H9 (cell line): ENCODE measurements at regions not wholly inside any gene's neighbourhood (a gene's known extent, or its start where the extent isn't known, plus 50 kb on each side); places are given as distances from the start of the nearest gene placed in this dataset.
"Not testable (repeated sequence)": the region's sequence is repeated elsewhere in the genome, so short reads cannot be mapped to it uniquely, and the experiment has no call there.

ENCODE experiments used
- DNase-seq: peaks from one replicate; pipeline ENCODE4 v3.0.0-alpha.2; 2017
- H2AFZ ChIP-seq: one replicate; pipeline ENCODE4 v1.6.1; 2013; ENCODE audit warnings: mild to moderate bottlenecking, low read length, control low read depth, moderate library complexity
- H2AK5ac ChIP-seq: 2 replicates; pipeline ENCODE4 v1.6.1; 2013; ENCODE audit warnings: low read length, control low read depth, mixed read lengths; ENCODE audit not compliant: insufficient read length
- H2BK120ac ChIP-seq: one replicate; pipeline ENCODE4 v1.6.1; 2013; ENCODE audit warnings: low read depth, mild to moderate bottlenecking, low read length, control low read depth, inconsistent platforms; ENCODE audit not compliant: poor library complexity, severe bottlenecking
- H2BK12ac ChIP-seq: 2 replicates; pipeline ENCODE4 v1.6.1; 2013; ENCODE audit warnings: low read length, control low read depth, mixed read lengths, low read depth; ENCODE audit not compliant: insufficient read length
- H2BK15ac ChIP-seq: 2 replicates; pipeline ENCODE4 v1.6.1; 2013; ENCODE audit warnings: low read depth, low read length, control low read depth
- H2BK20ac ChIP-seq: one replicate; pipeline ENCODE4 v1.6.1; 2013; ENCODE audit warnings: low read depth, mild to moderate bottlenecking, low read length, control low read depth, inconsistent platforms; ENCODE audit not compliant: poor library complexity, severe bottlenecking
- H2BK5ac ChIP-seq: 2 replicates; pipeline ENCODE4 v1.6.1; 2013; ENCODE audit warnings: low read length, control low read depth, mixed read lengths; ENCODE audit not compliant: insufficient read length
- H3K14ac ChIP-seq: 2 replicates; pipeline ENCODE4 v1.6.1; 2013; ENCODE audit warnings: low read length, control low read depth; ENCODE audit not compliant: insufficient read depth
- H3K18ac ChIP-seq: 2 replicates; pipeline ENCODE4 v1.6.1; 2013; ENCODE audit warnings: low read depth, mild to moderate bottlenecking, mixed read lengths, low read length, control low read depth; ENCODE audit not compliant: insufficient read length
- H3K23ac ChIP-seq: 2 replicates; pipeline ENCODE4 v1.6.1; 2013; ENCODE audit warnings: low read length, control low read depth, mixed read lengths, low read depth; ENCODE audit not compliant: insufficient read length
- H3K23me2 ChIP-seq: 2 replicates; pipeline ENCODE4 v1.6.1; 2013; ENCODE audit warnings: low read depth, mild to moderate bottlenecking, mixed read lengths, low read length, control low read depth; ENCODE audit not compliant: insufficient read length, poor library complexity, severe bottlenecking
- H3K27ac ChIP-seq: 2 replicates; pipeline ENCODE4 v1.5.1; 2013; ENCODE audit warnings: low read length, control low read depth, mixed read lengths, low read depth; ENCODE audit not compliant: insufficient read length
- H3K27me3 ChIP-seq: 2 replicates; pipeline ENCODE4 v1.6.1; 2013; ENCODE audit warnings: low read length, control low read depth, inconsistent platforms; ENCODE audit not compliant: insufficient read depth
- H3K4ac ChIP-seq: 2 replicates; pipeline ENCODE4 v1.6.1; 2013; ENCODE audit warnings: low read depth, mild to moderate bottlenecking, control low read depth, inconsistent platforms, low read length, moderate library complexity
- H3K4me1 ChIP-seq: 2 replicates; pipeline ENCODE4 v1.6.1; 2013; ENCODE audit warnings: low read length, control low read depth, inconsistent platforms; ENCODE audit not compliant: insufficient read depth
- H3K4me2 ChIP-seq: 2 replicates; pipeline ENCODE4 v1.6.1; 2013; ENCODE audit warnings: low read length, control low read depth, mixed read lengths; ENCODE audit not compliant: insufficient read length, insufficient read depth
- H3K56ac ChIP-seq: 2 replicates; pipeline ENCODE4 v1.6.1; 2013; ENCODE audit warnings: low read depth, mild to moderate bottlenecking, mixed read lengths, low read length, control low read depth; ENCODE audit not compliant: insufficient read length
- H3K79me1 ChIP-seq: 2 replicates; pipeline ENCODE4 v1.6.1; 2013; ENCODE audit warnings: low read depth, mild to moderate bottlenecking, moderate library complexity, low read length, control low read depth, inconsistent platforms; ENCODE audit not compliant: insufficient read depth, poor library complexity, severe bottlenecking
- H3K79me2 ChIP-seq: 2 replicates; pipeline ENCODE4 v1.6.1; 2013; ENCODE audit warnings: low read length, control low read depth, inconsistent platforms; ENCODE audit not compliant: insufficient read depth
- H3K9ac ChIP-seq: 2 replicates; pipeline ENCODE4 v1.6.1; 2013; ENCODE audit warnings: low read length, control low read depth, mixed read lengths; ENCODE audit not compliant: insufficient read length; ENCODE audit errors: extremely low read depth
- H3K9me3 ChIP-seq: one replicate; pipeline ENCODE4 v1.6.1; 2013; ENCODE audit warnings: low read depth, low read length, inconsistent platforms; ENCODE audit not compliant: control insufficient read depth
- H3T11ph ChIP-seq: one replicate; pipeline ENCODE4 v1.6.1; 2013; ENCODE audit warnings: mild to moderate bottlenecking, low read length, control low read depth, inconsistent platforms
- H4K20me1 ChIP-seq: one replicate; pipeline ENCODE4 v1.6.1; 2013; ENCODE audit not compliant: control insufficient read depth, insufficient read length, insufficient read depth
- H4K5ac ChIP-seq: 2 replicates; pipeline ENCODE4 v1.6.1; 2013; ENCODE audit warnings: low read depth, mild to moderate bottlenecking, mixed read lengths, low read length, control low read depth; ENCODE audit not compliant: insufficient read length
- H4K8ac ChIP-seq: replicated peaks from 2 replicates; pipeline ENCODE4 v1.6.1; 2013; ENCODE audit warnings: low read length, control low read depth, mixed read lengths, low read depth; ENCODE audit not compliant: insufficient read length
- H4K91ac ChIP-seq: 2 replicates; pipeline ENCODE4 v1.6.1; 2013; ENCODE audit warnings: low read depth, mild to moderate bottlenecking, moderate library complexity, mixed read lengths, low read length, control low read depth; ENCODE audit not compliant: insufficient read length
- H3K27ac Mint-ChIP-seq, 3 experiments: 2 replicates in 2 of 3; 3 replicates in 1 of 3; pipeline ENCODE4 v1.8.0; 2020 to 2021; ENCODE audit warnings: mixed read lengths in 3 of 3, mild to moderate bottlenecking in 1 of 3, moderate library complexity in 1 of 3
- H3K27me3 Mint-ChIP-seq: 2 replicates; pipeline ENCODE4 v1.8.0; 2021; ENCODE audit warnings: low read depth, mild to moderate bottlenecking, moderate library complexity, mixed read lengths
- H3K36me3 Mint-ChIP-seq, 3 experiments: 2 replicates in 2 of 3; 3 replicates in 1 of 3; pipeline ENCODE4 v1.8.0; 2020 to 2021; ENCODE audit warnings: low read depth in 3 of 3, mixed read lengths in 3 of 3; ENCODE audit not compliant: insufficient read depth in 1 of 3
- H3K4me1 Mint-ChIP-seq, 2 experiments: 2 replicates each; pipeline ENCODE4 v1.8.0; 2020; ENCODE audit warnings: mixed read lengths in 2 of 2
- H3K4me3 Mint-ChIP-seq, 2 experiments: 2 replicates in 1 of 2; 3 replicates in 1 of 2; pipeline ENCODE4 v1.8.0; 2020 to 2021; ENCODE audit warnings: mild to moderate bottlenecking in 2 of 2, mixed read lengths in 2 of 2, moderate library complexity in 1 of 2
- H3K9me3 Mint-ChIP-seq, 2 experiments: 2 replicates in 1 of 2; 3 replicates in 1 of 2; pipeline ENCODE4 v1.8.0; 2020; ENCODE audit warnings: mild to moderate bottlenecking in 2 of 2, mixed read lengths in 2 of 2, moderate library complexity in 1 of 2
- CTCF ChIP-seq: fragments of 200-600 bp; sonication (generic); conservative IDR thresholded peaks from 3 replicates; pipeline ENCODE4 v1.8.0; 2021; ENCODE audit warnings: antibody characterized with exemption, mild to moderate bottlenecking
- WGBS: extraction: QIAGEN DNeasy Blood & Tissue Kit; methylation state at CpG from one replicate; pipeline ENCODE4 v1.1.7; 2013; ENCODE audit warnings: missing lambda C conversion rate, low lambda C conversion rate, mixed read lengths; ENCODE audit not compliant: insufficient read length; ENCODE audit errors: extremely low coverage; 5-methylcytosine and 5-hydroxymethylcytosine counted together

- no peak overlapping the region for H3K4ac ChIP-seq
- no peak overlapping the region for H3K27ac Mint-ChIP-seq
- no CpG with 5 or more reads among the region's 2 CpGs for WGBS
These were observed 107.9 kb upstream of the SRSF6 start for GRCh38 chr20:43349841-43350240.

GRCh38 chr20:43347839-43348238 lies 109.9 kb upstream of the SRSF6 start:
- H3K23me2 ChIP-seq, result not testable (repeated sequence)

More at GRCh38 chr20:43349841-43350240, 107.9 kb upstream of the SRSF6 start:
- H3K9me3 Mint-ChIP-seq, result peaks cover 12 to 13% of the 10 kb centered on the region in 2 experiments
- H4K5ac ChIP-seq, result no peak overlapping the region
- no peak overlapping the region for H4K91ac ChIP-seq
- H3K23me2 ChIP-seq, result no peaks in the 10 kb centered on the region
- H2BK20ac ChIP-seq, result no peak overlapping the region
- no peak overlapping the region for H3K23ac ChIP-seq
- no peak overlapping the region for H2AK5ac ChIP-seq
- H2AFZ ChIP-seq, result no peak overlapping the region
- H2BK12ac ChIP-seq, result no peak overlapping the region
- no peak for DNase-seq
- no peak overlapping the region for H3K9ac ChIP-seq
- H3K9me3 ChIP-seq, result no peaks in the 10 kb centered on the region
- H3K27me3 Mint-ChIP-seq, result peaks cover 50% of the 10 kb centered on the region
- no peak overlapping the region for H2BK15ac ChIP-seq
- TF ChIP-seq CTCF, result no peak
- H3K14ac ChIP-seq, result no peak overlapping the region
- H3K4me2 ChIP-seq, result no peak overlapping the region
- no peaks in the 10 kb centered on the region for H3K79me1 ChIP-seq
- H3K4me1 ChIP-seq, result no peaks in the 10 kb centered on the region
- H3K4me1 Mint-ChIP-seq, result peaks cover 12 to 20% of the 10 kb centered on the region in 2 experiments
- no peak overlapping the region for H2BK120ac ChIP-seq
- peaks cover 3 to 12% (median 6%) of the 10 kb centered on the region in 3 experiments; a peak in 6 of 7 replicates for H3K36me3 Mint-ChIP-seq
- H3K27me3 ChIP-seq, result no peaks in the 10 kb centered on the region; the same call in 1 of the 2 replicates
- H3K56ac ChIP-seq, result no peak overlapping the region
- H3K79me2 ChIP-seq, result no peaks in the 10 kb centered on the region
- no peak overlapping the region for H3K18ac ChIP-seq
- H4K20me1 ChIP-seq, result no peaks in the 10 kb centered on the region
- H3K4me3 Mint-ChIP-seq, result no peak overlapping the region
- H4K8ac ChIP-seq, result no peak overlapping the region
- no peak overlapping the region for H3T11ph ChIP-seq
- no peak overlapping the region for H2BK5ac ChIP-seq
- H3K27ac ChIP-seq, result no peak overlapping the region

More at GRCh38 chr20:43347839-43348238, 109.9 kb upstream of the SRSF6 start:
- H2AK5ac ChIP-seq, H3K4me3 Mint-ChIP-seq, H3K27ac ChIP-seq, H2BK20ac ChIP-seq, H3K9ac ChIP-seq, DNase-seq, H2BK12ac ChIP-seq, H4K91ac ChIP-seq, H3K23ac ChIP-seq, H4K20me1 ChIP-seq, H3K18ac ChIP-seq, H3K56ac ChIP-seq, H3K27me3 ChIP-seq, H3K4ac ChIP-seq, H3K27ac Mint-ChIP-seq, H2BK15ac ChIP-seq, H3K4me2 ChIP-seq, H4K5ac ChIP-seq, H3K79me2 ChIP-seq, H3K14ac ChIP-seq, H2BK120ac ChIP-seq, H2BK5ac ChIP-seq, H3T11ph ChIP-seq, H2AFZ ChIP-seq, H3K79me1 ChIP-seq, H3K9me3 ChIP-seq, H3K4me1 ChIP-seq, H4K8ac ChIP-seq: not testable (repeated sequence)
- Mint-ChIP-seq H3K4me1 (peaks cover 12 to 20% of the 10 kb centered on the region in 2 experiments), H3K9me3 (peaks cover 26 to 28% of the 10 kb centered on the region in 2 experiments), H3K36me3 (peaks cover 6 to 23% (median 10%) of the 10 kb centered on the region in 3 experiments), H3K27me3 (peaks cover 56% of the 10 kb centered on the region)
- no CpG with 5 or more reads among the region's 5 CpGs for WGBS
